ENCODE measurements at regions not wholly inside any gene's neighbourhood (a gene's known extent, or its start where the extent isn't known, plus 50 kb on each side); places are given as distances from the start of the nearest gene placed in this dataset.

DNA sequence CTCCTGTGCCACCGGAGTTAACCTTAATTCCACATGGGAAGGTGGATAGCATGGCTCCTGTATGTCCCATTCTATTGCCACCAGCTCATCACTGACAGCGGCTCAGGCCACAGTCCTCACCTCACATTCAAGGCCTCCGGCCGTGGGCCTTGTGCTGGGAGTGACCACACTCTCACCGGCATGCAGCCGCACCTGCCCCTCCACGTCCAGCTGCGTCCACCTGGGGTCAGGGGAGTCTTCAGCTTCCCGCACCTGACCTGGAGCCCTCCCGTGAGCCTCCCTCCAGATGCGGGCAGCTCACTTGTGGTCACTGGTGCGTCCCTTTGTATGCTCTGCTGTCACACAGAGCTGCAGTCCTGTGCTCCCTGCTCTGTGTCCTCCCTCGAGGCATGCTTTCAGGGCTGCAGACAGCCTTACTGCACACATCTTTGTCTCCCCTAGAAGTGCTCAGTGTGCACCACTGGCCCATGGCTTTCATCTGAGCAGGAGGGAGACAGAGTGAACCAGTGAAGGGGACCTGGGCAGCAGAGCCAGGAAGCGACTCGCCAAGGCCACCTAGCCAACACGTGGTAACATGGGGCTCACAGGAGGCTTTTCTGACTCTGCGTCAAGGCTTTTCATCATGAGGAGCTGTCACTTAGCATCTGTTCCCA is 210.1 kb downstream of the ERCC6L2 start:
- TF ChIP-seq, protein P1, sequence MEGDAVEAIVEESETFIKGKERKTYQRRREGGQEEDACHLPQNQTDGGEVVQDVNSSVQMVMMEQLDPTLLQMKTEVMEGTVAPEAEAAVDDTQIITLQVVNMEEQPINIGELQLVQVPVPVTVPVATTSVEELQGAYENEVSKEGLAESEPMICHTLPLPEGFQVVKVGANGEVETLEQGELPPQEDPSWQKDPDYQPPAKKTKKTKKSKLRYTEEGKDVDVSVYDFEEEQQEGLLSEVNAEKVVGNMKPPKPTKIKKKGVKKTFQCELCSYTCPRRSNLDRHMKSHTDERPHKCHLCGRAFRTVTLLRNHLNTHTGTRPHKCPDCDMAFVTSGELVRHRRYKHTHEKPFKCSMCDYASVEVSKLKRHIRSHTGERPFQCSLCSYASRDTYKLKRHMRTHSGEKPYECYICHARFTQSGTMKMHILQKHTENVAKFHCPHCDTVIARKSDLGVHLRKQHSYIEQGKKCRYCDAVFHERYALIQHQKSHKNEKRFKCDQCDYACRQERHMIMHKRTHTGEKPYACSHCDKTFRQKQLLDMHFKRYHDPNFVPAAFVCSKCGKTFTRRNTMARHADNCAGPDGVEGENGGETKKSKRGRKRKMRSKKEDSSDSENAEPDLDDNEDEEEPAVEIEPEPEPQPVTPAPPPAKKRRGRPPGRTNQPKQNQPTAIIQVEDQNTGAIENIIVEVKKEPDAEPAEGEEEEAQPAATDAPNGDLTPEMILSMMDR (IDR thresholded peaks at IDR 0.05), result no peak
- TF ChIP-seq POLR2A (IDR thresholded peaks at IDR 0.05), result no peak

Data from prostate gland (tissue), 2 donors.